NCI-H1105 (cell line): ENCODE measurements at regions not wholly inside any gene's neighbourhood (a gene's known extent, or its start where the extent isn't known, plus 50 kb on each side); places are given as distances from the start of the nearest gene placed in this dataset.

Experiments used
- DNase-seq: peaks from one replicate; lab custom pipeline; 2025; lab: John Stamatoyannopoulos, UW

DNA sequence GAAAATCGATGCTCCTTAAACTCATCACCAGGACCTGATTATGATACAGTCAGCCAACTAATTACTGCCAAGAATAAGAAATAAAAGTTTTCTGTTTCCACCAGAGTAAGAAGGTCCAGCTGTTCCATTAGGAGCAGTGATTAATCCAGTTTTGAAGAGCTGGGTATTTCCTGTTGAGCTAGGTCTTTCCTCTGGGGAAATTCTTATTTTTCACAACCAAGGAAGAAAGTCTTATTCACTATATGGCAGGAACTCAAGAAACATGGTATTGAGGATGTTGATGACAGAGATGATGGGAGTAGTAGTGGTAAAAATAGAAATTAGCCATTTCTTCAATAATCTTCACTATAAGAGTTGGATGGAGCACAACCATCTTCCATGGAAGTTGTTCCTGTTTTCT is 374.6 kb upstream of the RUNX1 start:
- no peak for DNase-seq

DNA sequence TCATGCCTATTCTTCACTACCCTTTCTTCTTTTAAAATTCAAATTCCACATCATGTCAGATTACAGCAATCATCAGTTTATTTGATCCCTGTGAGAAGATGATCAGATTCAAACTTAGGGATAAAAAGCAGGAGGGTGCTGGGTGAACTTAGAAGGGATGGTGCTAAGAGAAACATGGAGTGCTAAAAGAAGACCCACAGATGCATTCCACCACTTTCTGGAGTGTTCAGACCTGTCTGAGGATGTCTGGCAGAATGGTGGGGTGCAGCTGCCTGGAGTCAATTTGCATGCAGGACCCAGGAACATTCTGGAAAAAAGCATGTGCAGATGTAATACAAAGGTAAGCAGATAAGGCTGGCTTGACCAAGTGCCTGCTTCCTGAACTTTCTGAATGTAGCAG is 372.9 kb upstream of the RUNX1 start:
- DNase-seq, result no peak

DNA sequence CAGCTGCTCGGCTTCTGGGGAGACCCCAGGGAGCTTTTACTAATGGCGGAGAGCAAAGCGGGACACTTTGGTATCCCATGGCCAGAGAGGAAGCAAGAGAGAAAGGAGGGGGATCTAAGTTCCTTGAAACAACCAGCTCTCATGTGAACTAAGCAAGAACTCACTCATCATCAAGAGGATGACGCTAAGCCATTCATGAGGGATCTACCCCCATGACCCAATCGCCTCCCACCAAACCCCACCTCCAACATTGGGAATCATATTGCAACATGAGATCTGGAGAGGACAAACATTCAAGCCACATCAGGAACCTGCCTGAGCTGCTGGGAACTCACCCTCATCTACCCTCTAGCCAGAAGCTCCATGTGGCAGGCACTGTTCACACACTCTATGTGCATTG is 372.1 kb upstream of the RUNX1 start:
- DNase-seq, result no peak

DNA sequence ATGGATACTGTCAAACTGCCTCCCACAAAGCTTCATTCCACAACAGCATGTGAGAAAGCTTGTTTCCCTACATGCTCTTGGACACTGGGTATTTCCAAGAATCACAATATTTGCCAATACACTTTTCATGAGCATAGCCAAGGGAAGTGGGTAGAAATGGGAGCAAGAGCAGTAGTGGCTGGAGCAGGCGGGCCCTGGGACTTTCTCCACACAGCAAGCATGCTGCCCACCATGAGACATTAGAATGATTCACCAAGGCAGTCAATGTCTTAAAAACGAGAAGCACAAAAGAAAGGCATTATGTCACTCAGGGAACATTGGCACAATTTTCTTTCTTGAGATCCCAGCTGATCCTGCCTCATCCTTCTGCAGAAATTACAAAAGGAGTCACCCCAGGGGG is 371.6 kb upstream of the RUNX1 start:
- no peak for DNase-seq

DNA sequence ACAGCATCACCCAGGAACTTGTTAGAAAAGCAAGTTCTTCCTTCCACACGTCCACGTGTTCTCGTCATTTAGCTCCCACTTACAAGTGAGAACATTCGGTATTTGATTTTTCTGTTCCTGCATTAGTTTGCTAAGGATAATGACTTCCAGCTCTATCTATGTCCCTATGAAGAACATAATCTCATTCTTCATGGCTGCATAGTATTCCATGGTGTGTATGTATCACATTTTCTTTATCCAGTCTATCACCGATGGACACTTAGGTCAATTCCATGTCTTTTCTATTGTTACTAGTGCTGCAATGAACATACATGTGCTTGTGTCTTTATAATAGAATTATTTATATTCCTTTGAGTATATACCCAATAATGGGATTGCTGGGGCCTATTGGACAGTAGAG is 368.7 kb upstream of the RUNX1 start:
- DNase-seq, result no peak

DNA sequence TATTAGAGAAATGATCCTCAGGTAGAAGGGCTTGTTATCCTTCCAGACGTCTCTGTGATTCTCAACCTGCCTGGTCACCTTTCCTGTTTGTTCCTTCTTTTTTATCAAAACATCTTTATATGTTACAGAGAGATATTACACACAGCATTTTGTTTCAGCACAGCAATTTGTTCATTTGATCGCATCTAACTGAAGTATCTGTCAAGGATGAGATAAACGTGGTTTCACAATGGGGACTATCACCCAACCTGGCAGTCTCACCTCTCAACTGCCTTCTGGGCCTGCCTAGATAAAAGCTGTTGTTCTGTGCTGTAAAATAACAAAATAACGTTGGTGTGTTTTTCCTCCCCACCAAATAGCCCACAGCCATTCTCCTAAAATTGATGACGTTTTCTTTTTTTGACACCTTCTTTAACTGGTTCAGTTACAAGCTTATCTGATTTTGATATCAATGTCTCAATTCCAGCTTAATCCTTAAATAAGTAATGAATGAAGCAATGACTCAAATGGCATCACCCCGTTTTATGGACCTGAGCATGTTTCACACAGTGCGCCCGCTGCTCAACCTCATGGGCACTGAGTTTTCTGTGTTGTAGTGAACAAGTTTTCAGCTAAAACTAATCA is 367.9 kb upstream of the RUNX1 start:
- DNase-seq, result no peak

DNA sequence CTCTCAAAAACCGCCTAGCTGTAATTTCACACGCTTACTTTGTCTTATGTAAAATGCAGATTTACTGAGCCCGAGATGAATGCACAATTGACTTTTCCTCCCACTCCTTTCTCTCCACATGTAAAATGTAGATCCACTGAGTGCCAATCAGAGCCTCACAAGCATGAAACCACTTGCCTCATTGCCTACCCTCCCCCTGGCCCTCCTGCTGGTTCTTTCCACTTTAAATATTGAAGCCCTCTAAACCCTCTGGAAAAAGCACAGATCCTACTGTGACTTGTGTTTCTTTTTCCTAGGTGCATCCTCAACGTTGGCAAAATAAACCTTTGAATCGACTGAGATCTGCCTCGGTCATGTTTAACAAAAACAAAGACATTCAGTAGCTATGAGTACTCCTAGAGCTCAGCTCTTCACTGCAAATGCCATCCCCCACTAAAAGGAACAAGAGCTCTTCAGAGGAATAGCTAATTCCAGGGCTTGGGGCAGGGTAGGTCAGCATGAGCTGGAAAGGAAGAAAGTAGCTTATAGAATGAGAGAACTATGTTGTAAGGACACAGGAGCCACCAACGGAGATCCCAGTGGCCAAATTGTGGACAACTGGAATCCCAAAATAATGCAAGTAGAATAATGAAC is 365.5 kb upstream of the RUNX1 start:
- DNase-seq, result no peak

DNA sequence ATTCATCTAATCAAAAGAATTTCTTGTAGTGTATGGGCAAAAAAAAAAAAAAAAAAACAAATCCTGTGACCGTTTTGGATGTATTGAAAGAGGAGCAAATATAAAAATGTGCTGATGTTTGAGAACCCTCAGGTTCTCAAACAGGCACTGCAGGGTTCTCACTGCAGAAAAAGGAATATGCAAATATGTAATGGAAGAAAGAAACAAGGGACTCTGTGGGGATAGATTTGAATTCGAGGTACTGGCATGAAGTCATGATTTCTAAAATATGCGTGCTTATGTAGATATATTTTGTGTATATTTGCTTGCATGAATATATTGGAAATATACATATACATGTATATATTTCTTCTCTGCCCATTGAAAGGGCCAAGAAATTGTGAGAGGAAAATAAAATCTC is 365.0 kb upstream of the RUNX1 start:
- DNase-seq, result no peak

DNA sequence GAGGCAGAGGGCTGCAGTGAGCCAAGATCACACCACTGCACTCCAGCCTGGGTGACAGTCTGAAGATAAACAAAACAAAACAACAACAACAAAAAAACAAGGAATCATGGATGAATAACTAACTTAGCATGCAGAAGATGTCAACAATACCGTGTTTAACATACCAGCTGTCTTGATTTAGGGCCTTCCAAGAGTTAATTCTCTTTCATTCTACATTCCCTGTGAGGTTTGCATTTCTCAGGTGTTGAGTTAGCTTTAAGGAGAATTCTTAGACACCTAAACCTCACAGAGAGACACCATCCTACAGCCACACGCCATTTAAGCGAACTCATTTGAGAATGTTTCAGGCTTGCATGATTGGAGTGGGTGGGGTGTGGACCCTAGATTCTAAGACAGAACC is 363.1 kb upstream of the RUNX1 start:
- DNase-seq, result no peak

DNA sequence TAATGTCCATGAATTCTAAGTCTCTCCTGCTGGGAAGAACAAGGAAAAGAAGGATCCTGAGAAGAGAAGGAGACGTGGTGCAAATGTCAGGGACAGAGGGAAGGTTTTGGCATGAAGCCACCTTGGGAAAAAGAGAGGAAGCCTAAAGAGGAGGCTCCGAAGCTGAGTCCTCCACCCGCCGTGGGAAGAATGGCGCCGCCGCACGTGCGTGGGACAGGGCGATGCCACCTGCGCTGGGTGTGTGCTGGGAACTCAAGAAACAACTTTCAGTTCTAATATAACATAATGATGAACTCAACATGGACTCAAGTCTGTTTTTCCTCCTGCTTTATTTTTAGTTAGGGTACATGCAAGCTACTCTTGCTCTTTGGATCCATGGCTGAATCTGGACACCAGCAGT is 362.3 kb upstream of the RUNX1 start:
- no peak for DNase-seq

DNA sequence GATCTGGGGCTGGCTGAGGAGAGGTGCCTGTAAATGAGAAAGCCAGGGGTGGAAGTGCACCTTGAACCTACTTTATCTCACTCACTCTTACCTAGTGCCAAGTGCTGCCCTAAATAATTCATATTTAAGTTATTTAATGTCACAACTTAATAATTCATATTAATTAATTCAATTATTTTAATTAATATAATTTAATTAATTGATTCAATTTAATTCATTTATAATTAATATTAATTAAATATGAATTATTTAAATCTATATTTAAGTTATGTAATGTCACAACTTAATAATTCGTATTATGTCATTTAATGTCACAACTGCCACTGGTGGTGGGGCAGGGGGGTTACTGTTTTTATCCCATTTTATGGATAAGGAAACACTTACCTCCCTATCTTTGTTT is 361.6 kb upstream of the RUNX1 start:
- no peak for DNase-seq

DNA sequence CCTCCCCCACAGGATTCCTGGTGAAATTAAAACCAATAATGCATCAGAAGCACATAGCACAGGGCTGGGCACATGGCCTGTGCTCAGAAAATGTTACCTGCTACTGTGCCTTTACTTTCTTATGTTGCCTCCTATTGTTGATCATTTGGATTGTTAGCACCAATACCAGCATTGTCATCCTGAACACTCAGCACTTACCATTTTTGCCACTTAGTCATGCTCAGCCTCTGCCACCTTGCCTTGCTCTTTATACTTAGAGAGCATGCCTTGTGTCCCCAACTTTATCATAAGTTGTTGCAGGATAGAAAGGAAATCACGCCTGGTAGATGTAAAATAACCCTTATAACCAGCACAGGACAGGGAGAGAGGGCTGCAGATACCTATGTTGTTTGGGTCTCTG is 361.0 kb upstream of the RUNX1 start:
- no peak for DNase-seq

DNA sequence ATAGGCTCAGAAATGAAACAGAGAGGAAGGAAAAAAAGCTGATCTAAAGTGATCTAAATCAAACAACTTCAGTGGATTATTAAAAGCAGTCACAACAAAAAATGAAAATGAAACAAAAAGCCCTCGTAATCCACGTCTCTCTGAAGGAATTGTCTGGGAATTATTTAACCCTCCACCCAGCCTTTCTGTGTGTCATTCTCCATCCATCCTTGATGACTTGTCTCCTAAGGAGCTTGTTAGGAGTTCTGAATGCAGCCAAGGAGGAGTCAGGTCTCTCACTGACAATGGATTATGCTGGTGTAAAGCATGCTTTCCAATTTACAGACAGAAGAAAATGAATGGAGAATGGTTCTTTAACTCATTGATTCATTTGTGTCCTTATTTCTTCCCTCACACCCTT is 359.3 kb upstream of the RUNX1 start:
- DNase-seq, result no peak

DNA sequence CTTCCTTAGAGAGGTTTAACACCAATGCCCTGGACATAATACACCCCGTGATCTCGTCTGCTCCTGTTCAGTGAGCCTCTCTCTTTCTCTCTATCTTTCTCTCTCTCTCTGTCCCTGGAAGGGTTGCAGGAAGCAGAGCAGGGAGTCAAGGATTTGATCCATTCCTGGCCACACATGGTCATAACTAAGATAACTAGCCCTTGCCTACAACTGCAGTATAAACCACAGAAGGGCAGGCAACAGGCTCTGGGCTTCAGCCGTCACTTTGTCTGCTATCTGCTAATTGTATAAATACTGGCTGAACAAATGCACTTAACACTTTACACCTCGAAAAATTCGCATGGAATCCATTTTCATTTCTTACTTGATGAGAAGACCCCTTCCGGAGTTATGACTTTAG is 357.5 kb upstream of the RUNX1 start:
- no peak for DNase-seq

DNA sequence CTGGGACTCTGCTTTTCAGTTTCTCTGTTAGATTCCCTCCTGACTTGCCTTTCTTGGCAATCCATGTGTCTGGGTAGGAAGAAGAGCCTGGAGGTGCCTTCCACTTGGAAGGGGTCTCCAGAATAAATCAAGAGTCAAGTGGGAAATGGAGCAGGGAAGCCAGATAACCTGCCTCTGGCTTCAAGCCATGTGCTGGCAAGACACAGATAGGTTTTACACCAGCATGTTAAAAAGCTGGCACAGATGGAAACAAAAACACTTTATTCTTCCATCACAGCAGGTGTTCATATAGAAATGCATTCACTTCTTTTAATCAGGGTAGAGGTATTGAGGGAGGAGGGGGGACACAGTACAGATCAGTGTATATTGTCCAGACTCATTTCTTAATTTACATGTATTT is 356.9 kb upstream of the RUNX1 start:
- DNase-seq, result peak; percentile 80

DNA sequence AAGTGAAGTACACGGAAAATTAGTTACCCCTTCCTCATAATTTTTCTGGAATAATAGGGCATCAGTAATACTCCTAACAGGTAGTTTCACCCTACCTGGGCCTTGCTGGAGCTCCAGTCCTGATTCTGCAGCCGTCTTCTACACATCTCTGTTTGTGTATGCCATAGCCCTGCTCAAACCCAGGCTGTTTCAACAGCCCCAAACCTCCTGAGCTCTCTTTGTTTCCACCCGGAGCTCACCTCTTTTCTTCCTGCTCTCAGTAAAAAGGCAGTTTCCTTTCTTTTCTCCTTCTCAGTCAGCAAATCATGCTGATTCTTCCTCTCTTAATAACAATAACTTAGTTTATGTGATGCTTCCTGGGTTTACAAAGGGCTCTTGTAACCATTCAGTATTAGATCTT is 355.1 kb upstream of the RUNX1 start:
- DNase-seq, result no peak

DNA sequence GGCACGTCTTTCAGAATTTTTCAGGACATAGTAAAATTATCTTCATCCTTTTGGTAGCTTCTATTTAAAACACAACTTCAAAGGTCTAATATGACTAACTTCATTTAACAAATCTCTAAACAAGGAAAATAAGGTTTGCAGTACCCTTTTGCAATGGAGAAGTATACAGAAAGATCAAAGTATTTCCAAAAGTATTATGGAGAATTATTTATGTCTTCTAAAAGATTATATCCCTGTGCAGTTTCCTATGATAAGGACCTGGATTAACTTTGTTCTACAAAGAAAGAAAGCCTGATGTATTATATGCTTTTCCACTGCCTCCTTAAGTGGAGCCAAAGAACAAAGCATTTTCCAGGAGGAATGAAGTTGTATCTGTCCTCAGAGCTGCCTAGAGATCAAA is 353.0 kb upstream of the RUNX1 start:
- DNase-seq, result no peak

DNA sequence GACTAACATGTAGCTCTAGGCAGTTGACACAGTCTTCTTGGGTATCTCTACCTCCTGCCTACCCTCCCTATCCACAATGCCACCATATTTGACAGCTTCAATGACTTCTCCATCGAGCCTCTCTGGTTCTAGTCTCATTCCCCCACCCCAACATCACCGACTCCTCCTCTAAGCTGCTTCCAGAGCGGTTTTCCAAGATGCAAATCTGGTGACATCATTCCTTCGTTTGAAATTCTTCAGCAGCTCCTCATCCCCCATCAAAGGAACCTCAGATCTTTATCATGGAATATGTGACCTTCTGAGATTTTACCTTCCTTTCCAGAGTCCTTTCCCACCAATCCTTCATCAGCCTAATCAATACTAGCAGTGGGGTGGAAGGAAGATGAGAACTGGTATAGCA is 352.4 kb upstream of the RUNX1 start:
- no peak for DNase-seq

DNA sequence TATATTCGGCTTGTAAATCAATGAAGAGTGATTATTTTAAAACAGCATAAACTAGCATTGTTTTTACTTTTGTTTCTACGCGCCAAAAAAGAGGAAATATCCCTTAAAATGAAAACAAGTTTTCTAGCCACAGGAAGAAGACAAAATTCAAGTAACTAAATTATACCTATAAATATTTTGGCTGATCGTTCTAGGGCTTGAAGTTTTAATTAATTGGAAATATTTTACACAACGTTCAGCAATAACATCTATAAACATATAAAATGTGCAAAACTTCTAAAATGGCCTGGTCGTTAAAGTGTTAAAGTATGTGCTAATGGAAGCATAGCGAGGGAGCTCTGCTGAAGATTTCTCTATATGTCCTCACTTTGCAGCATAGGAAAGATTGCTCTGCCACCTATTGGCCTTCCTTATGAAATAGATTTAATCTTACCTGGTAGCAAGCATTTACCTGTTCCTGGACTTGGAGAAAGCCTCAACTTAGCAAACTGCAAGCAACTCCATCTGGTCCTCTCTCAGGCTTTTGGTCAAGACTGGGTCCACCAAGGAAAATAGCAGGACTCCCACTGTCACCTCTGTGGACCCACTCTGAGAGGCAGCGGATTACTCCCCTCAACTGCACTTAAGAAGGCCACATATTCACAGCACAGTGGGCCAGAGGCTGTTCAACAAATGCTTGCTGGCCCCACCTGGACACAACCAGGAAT is 351.3 kb upstream of the RUNX1 start:
- peak; percentile 60 for DNase-seq

DNA sequence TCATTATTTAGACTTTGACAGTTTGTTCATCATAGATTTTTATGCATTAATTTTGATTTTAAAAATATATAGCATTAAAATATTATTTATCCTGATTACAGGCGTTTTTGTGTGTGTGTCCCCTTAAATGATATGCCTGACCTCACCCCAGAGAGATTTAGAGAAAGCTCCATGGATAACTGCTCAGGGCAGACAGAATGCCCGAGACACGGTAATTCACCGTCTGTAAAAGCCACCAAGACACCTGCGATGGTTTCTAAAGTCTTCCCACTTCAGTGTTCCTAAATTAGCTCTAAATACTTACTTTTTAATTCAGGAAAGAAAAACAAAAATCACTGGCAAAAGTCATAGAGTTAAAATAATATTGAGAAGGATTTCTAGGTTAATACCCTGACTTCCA is 350.6 kb upstream of the RUNX1 start:
- DNase-seq, result no peak

DNA sequence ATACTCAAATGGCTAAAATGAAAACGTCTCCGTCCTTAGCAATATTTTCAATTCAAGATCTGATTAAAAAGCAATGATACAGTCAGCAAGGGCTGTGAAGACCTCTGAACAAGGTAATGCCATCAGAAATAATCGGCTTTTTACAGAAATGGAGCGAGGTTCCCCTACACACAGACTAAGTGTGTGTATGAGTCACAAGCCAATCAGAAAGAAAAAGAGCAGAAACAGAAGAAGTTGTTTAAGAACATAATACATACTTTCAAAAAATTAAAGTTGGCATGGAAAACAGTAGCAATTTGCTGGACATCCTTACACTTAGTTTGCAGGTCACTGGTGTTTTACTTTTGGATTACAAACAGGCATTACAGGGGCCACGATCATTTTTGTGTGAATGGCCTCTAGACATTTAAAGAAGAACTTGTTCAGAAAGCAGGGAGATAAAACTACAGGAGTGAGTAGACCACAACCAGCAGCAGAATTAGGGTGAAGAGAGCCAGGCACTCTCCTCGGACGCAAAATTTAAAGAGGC is 350.0 kb upstream of the RUNX1 start:
- no peak for DNase-seq

DNA sequence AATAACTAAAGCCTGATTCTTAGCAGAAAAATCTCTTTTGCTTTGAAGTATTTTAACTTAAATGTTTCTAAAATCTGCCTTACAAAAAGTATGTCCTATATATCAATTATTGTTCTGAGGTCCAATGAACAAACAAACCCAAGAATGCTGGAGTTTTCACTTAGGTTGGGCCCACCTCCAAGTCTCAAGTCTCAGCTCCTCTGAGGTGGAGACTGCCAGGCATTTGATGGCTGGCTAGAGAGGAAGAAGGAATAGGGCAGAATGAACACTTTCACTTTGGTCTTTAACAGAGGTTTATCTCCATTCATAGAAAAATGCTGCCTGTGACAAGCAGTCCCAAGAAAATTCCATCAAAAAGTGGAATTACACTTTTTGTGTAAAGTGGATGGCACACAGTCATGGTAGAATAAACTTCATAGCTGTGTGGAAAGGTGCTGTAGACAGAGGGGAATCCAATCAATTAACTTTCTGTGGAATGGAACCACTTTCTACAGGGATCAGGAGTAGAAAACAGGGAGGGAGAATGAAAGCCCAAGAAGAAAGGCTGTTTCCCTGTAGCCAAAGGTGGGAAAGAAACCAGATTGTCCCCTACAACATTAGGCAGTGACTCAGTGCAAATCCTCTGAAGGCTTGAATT is 349.4 kb upstream of the RUNX1 start:
- no peak for DNase-seq

DNA sequence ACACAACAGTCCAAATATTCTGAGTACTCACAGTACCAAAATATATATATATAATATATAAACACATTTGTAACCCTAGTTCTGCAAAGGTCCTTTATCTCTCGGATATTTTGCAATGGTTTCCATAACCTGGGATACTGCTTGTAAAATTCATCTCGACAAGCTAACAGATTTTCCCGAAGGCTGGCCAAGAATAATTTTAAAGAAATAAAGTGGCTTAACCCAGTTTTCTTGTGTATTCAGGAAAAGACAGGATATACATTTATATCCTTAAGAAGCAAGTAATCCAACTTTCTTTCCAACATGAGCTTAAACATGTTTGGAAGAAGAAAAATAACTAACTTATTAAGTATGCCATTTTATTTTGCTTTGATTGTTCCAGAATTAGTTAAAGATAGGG is 348.7 kb upstream of the RUNX1 start:
- DNase-seq, result no peak
